Gastroesophageal sphincter (tissue), 3 donors: ENCODE measurements at regions not wholly inside any gene's neighbourhood (a gene's known extent, or its start where the extent isn't known, plus 50 kb on each side); places are given as distances from the start of the nearest gene placed in this dataset.

Experiments
- POLR2A ChIP-seq, 2 donors: fragments of 450-650 bp; IDR thresholded peaks; one replicate each; pipeline ENCODE4 v1.6.1; 2017; ENCODE audit warnings: antibody characterized with exemption in 2 of 2, mild to moderate bottlenecking in 2 of 2, moderate library complexity in 1 of 2
- TF ChIP-seq, protein P1 (sequence below), 4 experiments: fragments of 200-600 bp in 2 of 4; fragments of 450-650 bp in 2 of 4; sonication (generic) in 1 of 4; IDR thresholded peaks; one replicate each; pipeline ENCODE4 v1.5.1; 2017 to 2019; ENCODE audit warnings: antibody characterized with exemption in 4 of 4, mild to moderate bottlenecking in 2 of 4, moderate library complexity in 2 of 4

DNA sequence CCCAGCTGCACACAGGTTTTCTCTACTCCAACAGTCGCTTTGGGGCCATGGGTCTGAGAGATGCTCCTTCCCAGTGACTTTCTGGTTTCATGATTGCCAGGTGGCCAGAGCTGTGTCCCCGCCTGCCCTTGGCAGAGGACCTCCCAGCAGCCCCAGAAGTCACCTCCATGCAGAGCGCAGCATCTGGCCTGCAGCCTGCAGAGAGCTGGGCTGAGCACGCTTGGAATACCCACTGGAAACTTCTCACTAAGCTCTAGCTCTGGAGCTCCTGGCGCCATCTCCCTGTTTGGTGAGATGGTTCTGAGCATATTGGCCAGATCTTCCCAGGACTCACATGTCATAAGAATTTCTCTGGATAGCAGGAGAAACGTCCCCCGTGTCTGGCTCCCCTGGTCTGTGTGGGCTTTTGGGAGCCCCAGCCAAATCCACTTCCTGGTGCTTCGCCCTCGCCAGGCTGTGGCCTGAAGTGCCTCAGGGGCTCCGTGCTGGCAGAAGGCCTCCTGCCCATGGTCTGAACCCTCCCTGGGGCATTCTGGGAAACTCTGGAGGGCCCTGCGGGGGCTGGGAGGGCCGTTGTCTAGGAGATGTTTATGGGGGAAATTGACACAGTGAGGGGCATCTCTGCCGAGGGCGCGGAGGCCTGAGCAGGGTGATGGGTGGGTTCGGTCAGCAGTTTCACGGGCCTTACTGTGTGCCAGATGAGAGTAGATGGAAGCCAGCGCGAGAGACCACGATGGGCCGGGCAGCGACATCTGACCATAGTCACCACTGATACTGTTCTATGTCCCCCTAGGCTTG, 73.2 kb upstream of the CIBAR2 start:
- TF ChIP-seq, protein P1, sequence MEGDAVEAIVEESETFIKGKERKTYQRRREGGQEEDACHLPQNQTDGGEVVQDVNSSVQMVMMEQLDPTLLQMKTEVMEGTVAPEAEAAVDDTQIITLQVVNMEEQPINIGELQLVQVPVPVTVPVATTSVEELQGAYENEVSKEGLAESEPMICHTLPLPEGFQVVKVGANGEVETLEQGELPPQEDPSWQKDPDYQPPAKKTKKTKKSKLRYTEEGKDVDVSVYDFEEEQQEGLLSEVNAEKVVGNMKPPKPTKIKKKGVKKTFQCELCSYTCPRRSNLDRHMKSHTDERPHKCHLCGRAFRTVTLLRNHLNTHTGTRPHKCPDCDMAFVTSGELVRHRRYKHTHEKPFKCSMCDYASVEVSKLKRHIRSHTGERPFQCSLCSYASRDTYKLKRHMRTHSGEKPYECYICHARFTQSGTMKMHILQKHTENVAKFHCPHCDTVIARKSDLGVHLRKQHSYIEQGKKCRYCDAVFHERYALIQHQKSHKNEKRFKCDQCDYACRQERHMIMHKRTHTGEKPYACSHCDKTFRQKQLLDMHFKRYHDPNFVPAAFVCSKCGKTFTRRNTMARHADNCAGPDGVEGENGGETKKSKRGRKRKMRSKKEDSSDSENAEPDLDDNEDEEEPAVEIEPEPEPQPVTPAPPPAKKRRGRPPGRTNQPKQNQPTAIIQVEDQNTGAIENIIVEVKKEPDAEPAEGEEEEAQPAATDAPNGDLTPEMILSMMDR (IDR thresholded peaks at IDR 0.05), result no peak
- no peak for TF ChIP-seq POLR2A (IDR thresholded peaks at IDR 0.05)
